Right lobe of liver (tissue), 6 donors: ENCODE measurements at regions not wholly inside any gene's neighbourhood (a gene's known extent, or its start where the extent isn't known, plus 50 kb on each side); places are given as distances from the start of the nearest gene placed in this dataset.

Source experiments
- ATAC-seq, 4 donors: fragments of 200-7000 bp; cut with Tn5 transposase; one replicate each; pipeline ENCODE4 v1.9.1; 2020; ENCODE audit warnings: mild to moderate bottlenecking in 4 of 4, moderate library complexity in 4 of 4
- DNase-seq, 3 donors: peaks; one replicate each; pipeline ENCODE4 v3.0.0-alpha.2; 2020
- H3K27ac ChIP-seq, 3 donors: fragments of 200-600 bp; one replicate each; pipeline ENCODE4 v1.8.0; 2022
- H3K27me3 ChIP-seq, 2 donors: fragments of 200-600 bp; one replicate each; pipeline ENCODE4 v1.8.0; 2022
- H3K36me3 ChIP-seq, 4 donors: fragments of 200-600 bp; sonication (generic) in 1 of 4; one replicate each; pipeline versions ENCODE4 v1.5.1 to v1.8.0; 2017 to 2022; ENCODE audit warnings: control low read depth in 1 of 4
- H3K4me1 ChIP-seq, 4 donors: fragments of 200-600 bp; sonication (generic) in 1 of 4; one replicate each; pipeline versions ENCODE4 v1.5.1 to v1.8.0; 2017 to 2022; ENCODE audit warnings: control low read depth in 1 of 4
- H3K4me3 ChIP-seq, 3 donors: fragments of 200-600 bp; one replicate each; pipeline ENCODE4 v1.8.0; 2022
- H3K9me3 ChIP-seq, 4 donors: fragments of 200-600 bp; sonication (generic) in 1 of 4; one replicate each; pipeline versions ENCODE4 v1.5.1 to v1.8.0; 2017 to 2022; ENCODE audit warnings: control low read depth in 1 of 4
- POLR2A ChIP-seq: fragments of 450-650 bp; IDR thresholded peaks from one replicate; pipeline ENCODE4 v1.6.1; 2017; ENCODE audit warnings: antibody characterized with exemption, mild to moderate bottlenecking
- WGBS: methylation state at CpG from one replicate; pipeline ENCODE4 v1.1.6; 2018; ENCODE audit warnings: low coverage, low lambda C conversion rate; ENCODE audit not compliant: insufficient coverage; ENCODE audit errors: missing lambda C conversion rate; 5-methylcytosine and 5-hydroxymethylcytosine counted together
- intact Hi-C, 2 donors: fragments of 100-400 bp; cut with DNase I; formaldehyde crosslinking; loops; one replicate each; pipeline versions ENCODE4 v1.11.2 to v1.14.1; 2022
- TF ChIP-seq, protein P1 (sequence below), 4 donors: fragments of 200-600 bp in 3 of 4; fragments of 450-650 bp in 1 of 4; IDR thresholded peaks; one replicate each; pipeline versions ENCODE4 v1.5.1 to v1.8.0; 2016 to 2022; ENCODE audit warnings: antibody characterized with exemption in 4 of 4, mild to moderate bottlenecking in 2 of 4
- donor health status: DM: no; HTN: yes; CAD: no.
- donor health status: DM: no; HTN: no; CAD: no.
- donor health status: DM: no; HTN: no; CAD: no.
- donor health status: DM: no; HTN: yes; CAD: no.
- donor health status: DM: no; HTN: yes; CAD: no.

- no peak for TF ChIP-seq POLR2A
- H3K27ac ChIP-seq: no peak overlapping the region
- no peaks in the 10 kb centered on the region for H3K4me1 ChIP-seq
- H3K27me3 ChIP-seq: no peaks in the 10 kb centered on the region
- ATAC-seq: no peak
- intact Hi-C loops: no loop called here
- H3K4me3 ChIP-seq: no peak overlapping the region
- DNase-seq: no peak
- WGBS: 68% methylated on average over 2 of the region's 2 CpGs
- peaks cover 0 to under 1% (median 0%) of the 10 kb centered on the region in 4 donors for H3K36me3 ChIP-seq
- H3K9me3 ChIP-seq: no peaks in the 10 kb centered on the region
Measured at GRCh38 chr6:144724818-144725217, 439.7 kb downstream of the UTRN start.

DNA sequence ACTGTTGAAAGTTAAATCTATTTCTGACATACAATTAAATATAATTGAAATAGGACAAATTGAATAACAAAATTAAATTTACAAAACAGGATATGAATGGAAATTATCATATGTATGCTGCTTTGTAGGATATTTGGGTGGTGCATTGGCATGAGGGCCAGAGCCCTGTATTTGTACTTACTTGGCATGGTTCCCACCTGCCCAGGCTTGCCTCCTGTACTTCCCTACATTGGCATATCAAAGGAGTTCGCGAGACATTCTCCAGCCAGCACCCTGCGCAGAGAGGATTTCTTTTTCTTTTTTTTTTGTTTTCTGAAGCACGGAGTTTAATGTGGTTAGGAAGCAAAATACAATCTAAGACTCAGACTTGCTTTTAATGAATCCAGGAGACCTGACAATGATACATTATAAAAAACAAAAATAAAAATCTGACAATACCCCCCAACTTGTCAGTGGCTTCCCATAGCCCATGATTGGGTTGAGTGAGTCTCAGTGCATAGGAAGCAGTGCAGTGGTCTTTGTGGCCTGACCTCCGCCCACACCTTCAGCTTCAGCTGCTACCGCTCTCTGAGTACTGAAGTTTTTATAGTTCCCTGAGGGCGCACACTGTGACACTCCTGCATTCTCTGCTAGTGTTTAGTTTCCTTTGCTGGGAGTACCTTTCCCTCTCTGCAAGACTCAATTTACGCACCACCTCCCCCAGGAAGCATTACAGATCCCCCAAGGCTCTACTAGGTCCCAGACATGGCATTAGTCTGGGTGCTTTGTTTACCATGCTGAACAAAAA lies 440.8 kb downstream of the UTRN start:
- WGBS: 72% methylated on average over 6 of the region's 8 CpGs
- no peak for ATAC-seq
- intact Hi-C loops: no loop called here
- Histone ChIP-seq H3K9me3 (no peaks in the 10 kb centered on the region), H3K4me3 (no peak overlapping the region), H3K27ac (no peak overlapping the region), H3K36me3 (no peaks in the 10 kb centered on the region), H3K4me1 (no peaks in the 10 kb centered on the region), H3K27me3 (no peaks in the 10 kb centered on the region)
- no peak for DNase-seq
- no peak for TF ChIP-seq POLR2A
- TF ChIP-seq, protein P1, sequence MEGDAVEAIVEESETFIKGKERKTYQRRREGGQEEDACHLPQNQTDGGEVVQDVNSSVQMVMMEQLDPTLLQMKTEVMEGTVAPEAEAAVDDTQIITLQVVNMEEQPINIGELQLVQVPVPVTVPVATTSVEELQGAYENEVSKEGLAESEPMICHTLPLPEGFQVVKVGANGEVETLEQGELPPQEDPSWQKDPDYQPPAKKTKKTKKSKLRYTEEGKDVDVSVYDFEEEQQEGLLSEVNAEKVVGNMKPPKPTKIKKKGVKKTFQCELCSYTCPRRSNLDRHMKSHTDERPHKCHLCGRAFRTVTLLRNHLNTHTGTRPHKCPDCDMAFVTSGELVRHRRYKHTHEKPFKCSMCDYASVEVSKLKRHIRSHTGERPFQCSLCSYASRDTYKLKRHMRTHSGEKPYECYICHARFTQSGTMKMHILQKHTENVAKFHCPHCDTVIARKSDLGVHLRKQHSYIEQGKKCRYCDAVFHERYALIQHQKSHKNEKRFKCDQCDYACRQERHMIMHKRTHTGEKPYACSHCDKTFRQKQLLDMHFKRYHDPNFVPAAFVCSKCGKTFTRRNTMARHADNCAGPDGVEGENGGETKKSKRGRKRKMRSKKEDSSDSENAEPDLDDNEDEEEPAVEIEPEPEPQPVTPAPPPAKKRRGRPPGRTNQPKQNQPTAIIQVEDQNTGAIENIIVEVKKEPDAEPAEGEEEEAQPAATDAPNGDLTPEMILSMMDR (IDR thresholded peaks at IDR 0.05): no peak

GRCh38 chr6:144728804-144729203 lies 443.7 kb downstream of the UTRN start:
- H3K4me1 ChIP-seq: no peaks in the 10 kb centered on the region
- DNase-seq: no peak
- WGBS: 100% methylated on average over 2 of the region's 4 CpGs
- no peak for ATAC-seq
- H3K36me3 ChIP-seq: peaks cover 0 to 6% (median 1%) of the 10 kb centered on the region in 4 donors
- intact Hi-C loops: no loop called here
- H3K27me3 ChIP-seq: no peaks in the 10 kb centered on the region
- TF ChIP-seq, protein P1 (IDR thresholded peaks at IDR 0.05): no peak
- no peak for TF ChIP-seq POLR2A
- H3K4me3 ChIP-seq: no peak overlapping the region
- no peak overlapping the region for H3K27ac ChIP-seq
- no peaks in the 10 kb centered on the region for H3K9me3 ChIP-seq

- Histone ChIP-seq H3K4me3 (no peak overlapping the region), H3K9me3 (no peaks in the 10 kb centered on the region), H3K27me3 (no peaks in the 10 kb centered on the region), H3K27ac (no peak overlapping the region), H3K4me1 (no peaks in the 10 kb centered on the region), H3K36me3 (peaks cover 0 to 6% (median 1%) of the 10 kb centered on the region in 4 donors)
- no peak for TF ChIP-seq POLR2A
- TF ChIP-seq, protein P1 (IDR thresholded peaks at IDR 0.05): no peak
- intact Hi-C loops: no loop called here
- ATAC-seq (no peak), DNase-seq (no peak)
- WGBS: 96% methylated on average over 3 of the region's 3 CpGs
Measured at GRCh38 chr6:144729502-144729901, 444.4 kb downstream of the UTRN start.

DNA sequence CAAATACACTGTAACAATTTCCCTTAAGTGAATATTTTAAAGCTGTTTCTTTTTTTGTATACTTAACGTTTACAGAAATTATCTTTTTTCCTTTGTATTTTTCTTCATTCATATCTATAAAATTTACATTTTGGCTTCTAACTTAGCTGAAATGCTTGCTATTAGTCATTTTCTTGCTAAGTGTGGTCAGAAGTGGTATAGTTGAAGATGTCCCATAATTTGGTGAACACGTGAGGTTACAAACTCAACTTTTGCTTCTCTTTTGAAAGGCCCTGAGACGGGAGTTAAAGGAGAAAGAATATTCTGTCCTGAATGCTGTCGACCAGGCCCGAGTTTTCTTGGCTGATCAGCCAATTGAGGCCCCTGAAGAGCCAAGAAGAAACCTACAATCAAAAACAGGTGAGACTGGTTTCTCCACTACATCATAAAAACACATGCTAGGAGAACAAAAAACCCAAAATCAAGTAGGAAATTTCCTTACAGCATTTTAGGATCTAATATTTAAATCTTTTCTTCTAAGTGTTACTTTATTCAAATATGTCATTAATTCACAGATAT lies 445.0 kb downstream of the UTRN start:
- no peak for TF ChIP-seq POLR2A
- TF ChIP-seq, protein P1 (IDR thresholded peaks at IDR 0.05): no peak
- intact Hi-C loops: no loop called here
- no peaks in the 10 kb centered on the region for H3K27me3 ChIP-seq
- H3K9me3 ChIP-seq: no peaks in the 10 kb centered on the region
- H3K27ac ChIP-seq: no peak overlapping the region
- 83% methylated on average over 5 of the region's 5 CpGs for WGBS
- no peak for ATAC-seq
- no peak overlapping the region for H3K4me3 ChIP-seq
- H3K4me1 ChIP-seq: no peaks in the 10 kb centered on the region
- H3K36me3 ChIP-seq: peaks cover 0 to 6% (median 1%) of the 10 kb centered on the region in 4 donors
- DNase-seq: no peak
